NCI-H1417 (cell line): ENCODE measurements at regions not wholly inside any gene's neighbourhood (a gene's known extent, or its start where the extent isn't known, plus 50 kb on each side); places are given as distances from the start of the nearest gene placed in this dataset.
"Not testable (repeated sequence)": the region's sequence is repeated elsewhere in the genome, so short reads cannot be mapped to it uniquely, and the experiment has no call there.

ENCODE experiments used
- DNase-seq, 3 experiments: peaks; one replicate each; lab custom pipeline; 2025; lab: John Stamatoyannopoulos, UW

DNA sequence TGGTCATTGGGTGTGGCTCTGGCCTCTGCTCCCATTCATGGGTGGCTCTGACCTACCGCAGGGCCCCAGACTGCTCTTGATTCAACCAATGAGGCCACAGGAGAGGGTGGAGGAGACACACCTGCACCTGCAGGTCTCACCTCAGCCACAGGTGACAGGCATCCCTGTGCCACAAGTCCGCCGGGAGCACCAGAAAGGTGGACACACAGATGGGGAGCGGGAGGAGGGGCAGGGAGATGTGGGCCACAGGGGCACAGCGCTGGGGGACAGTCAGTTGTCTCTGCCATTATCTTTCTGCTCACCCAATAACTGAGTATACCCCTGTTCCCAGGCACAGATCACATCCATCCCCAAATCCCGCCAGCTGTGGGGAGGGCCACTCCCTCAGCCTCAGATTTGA lies 189.1 kb upstream of the SALL3 start:
- DNase-seq, result no peak

DNA sequence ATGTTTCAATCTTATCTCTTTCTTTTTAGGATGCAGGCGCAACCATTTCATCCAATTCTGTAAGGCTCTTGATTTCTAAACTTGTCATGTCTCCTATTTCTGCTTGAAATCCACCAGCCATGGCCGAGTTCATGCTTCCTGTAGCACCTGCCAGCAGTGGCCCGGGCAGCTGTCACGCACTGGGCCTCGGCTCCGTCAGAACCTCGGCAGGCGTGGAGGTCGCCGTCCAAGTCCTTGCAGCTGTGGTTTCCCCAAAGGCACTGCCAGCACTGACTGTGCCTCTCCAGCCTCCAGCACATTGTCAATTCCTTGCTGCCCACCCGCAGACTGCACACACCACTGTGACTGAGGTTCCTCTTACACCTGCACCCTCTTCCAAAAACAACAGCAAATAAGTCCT lies 188.7 kb upstream of the SALL3 start:
- no peak for DNase-seq

DNA sequence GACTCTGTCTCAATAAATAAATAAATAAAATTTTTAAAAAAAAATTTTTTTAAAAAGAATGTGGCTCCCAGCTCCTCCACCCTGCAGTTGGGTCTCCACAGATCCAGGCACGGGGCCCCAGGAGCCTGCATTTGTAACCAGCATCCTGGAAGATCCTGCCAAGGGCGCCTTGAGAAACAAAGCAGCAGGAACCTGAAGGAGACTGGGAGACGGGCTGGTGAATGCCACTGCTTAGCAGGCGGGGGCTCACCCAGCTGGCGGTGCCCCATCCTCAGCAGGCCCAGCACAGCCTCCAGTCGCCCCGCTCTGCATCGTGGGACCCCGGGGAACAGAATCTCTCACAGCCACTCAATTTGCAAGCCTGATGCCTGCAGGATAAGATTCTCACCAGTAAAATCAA lies 187.5 kb upstream of the SALL3 start:
- no peak for DNase-seq

DNA sequence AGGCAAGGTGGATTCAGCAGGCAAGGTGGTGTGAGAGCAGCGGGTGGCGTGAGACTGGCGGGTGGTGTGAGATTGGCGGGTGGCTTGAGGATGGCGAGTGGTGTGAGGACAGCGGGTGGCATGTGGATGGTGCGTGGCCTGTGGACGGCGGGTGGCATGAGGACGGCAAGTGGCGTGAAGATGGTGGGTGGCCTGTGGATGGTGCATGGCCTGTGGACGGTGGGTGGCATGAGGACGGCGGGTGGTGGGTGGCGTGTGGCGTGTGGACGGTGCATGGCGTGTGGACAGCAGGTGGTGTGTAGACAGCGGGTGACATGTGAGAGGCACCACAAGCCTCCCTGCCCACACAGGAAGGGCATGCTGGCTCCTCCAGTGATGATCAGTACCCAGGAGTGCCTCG lies 186.9 kb upstream of the SALL3 start:
- DNase-seq, result no peak

DNA sequence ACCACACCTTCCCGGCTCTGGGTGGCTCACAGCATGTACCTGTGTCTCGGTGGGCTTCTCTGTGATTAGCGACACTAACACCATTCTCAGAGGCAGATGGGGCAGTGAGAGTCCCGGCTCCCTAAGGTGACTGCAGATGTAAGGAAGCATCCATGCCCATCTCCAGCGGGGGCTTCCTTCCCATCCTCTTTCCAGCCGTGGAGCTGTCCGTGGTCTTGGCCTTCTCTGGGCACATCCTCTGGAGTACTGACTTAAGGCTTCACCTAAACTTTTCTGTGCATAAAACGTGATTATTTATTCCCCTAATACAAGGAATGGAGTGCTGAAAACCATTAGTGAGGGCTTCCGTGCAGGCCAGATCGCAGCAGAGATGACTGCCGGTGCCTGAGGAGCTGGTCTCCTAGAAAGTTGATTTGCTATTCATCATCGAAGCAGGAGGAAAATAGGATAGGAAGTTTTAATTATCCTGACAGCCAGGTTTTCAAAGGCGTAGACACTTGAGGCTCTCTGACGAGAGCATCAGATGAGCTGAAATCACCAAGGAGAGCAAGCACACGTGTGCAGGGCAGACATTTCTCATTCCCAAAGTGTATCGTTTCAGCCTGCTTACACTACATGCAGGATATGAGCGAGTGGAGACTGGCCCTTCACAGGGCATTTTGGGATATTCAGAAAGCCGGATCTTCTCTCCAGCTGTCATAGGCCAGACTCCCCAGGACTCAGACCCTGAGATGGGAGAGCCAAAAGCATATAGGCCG lies 186.1 kb upstream of the SALL3 start:
- DNase-seq, result no peak

DNA sequence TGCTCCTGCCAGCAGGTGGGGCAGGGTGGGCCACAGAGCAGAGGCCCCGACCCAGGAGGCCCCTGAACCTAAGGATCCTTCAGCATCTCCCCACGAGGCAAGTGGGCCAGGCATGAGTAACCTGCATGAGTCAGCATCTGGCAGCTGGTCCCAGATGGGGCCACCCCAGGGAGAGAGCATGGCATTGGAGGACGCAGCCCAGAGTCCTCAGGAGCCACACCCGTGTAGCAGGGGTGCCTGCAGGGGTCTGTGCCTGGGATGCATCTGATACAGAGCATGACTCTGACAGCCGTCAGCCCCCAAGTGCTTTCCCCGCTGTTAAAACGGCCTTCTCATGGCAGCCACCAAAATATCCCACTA lies 185.6 kb upstream of the SALL3 start:
- no peak for DNase-seq

DNA sequence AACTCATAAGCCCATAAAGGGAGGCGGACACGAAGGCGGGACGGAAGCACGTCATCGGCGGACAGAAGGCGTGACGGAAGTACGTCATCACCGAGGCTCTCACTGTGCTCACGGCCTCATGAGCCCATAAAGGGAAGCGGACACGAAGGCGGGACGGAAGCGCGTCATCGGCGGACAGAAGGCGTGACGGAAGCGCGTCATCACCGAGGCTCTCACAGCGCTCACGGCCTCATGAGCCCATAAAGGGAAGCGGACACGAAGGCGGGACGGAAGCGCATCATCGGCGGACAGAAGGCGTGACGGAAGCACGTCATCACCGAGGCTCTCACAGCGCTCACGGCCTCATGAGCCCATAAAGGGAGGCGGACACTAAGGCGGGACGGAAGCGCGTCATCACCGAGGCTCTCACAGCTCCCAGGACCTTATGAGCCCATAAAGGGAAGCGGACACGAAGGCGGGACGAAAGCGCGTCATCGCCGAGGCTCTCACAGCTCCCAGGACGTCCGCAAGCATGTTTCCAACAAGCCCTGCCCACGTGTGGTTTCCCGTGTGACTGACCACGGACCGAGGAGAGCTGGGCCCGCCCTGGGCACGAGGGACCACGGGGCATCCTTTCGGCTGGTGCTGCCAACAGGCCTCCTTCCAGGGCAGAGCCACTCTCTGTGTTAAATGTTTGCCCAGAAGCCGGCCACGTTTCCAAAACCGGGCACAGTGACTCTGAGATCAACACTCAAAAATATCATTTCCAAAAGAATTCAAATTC lies 182.7 kb upstream of the SALL3 start:
- no peak for DNase-seq

DNA sequence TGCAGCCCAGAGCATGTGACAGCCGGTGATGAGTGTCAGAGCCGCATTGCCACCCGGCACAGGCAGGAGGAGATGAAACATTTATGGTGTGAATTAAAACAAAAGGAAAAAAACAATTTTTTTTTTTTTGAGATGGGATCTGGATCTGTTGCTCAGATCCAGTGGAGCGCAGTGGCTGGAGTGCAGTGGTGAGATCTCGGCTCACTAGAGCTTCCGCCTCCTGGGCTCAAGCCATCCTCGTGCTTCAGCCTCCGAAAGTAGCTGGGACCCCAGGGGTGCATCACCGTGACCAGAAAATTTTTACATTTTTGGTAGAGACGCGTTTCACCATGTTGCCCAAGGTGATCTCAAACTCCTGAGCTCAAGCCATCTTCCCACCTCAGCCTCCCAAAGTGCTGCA lies 182.1 kb upstream of the SALL3 start:
- DNase-seq, result no peak

DNA sequence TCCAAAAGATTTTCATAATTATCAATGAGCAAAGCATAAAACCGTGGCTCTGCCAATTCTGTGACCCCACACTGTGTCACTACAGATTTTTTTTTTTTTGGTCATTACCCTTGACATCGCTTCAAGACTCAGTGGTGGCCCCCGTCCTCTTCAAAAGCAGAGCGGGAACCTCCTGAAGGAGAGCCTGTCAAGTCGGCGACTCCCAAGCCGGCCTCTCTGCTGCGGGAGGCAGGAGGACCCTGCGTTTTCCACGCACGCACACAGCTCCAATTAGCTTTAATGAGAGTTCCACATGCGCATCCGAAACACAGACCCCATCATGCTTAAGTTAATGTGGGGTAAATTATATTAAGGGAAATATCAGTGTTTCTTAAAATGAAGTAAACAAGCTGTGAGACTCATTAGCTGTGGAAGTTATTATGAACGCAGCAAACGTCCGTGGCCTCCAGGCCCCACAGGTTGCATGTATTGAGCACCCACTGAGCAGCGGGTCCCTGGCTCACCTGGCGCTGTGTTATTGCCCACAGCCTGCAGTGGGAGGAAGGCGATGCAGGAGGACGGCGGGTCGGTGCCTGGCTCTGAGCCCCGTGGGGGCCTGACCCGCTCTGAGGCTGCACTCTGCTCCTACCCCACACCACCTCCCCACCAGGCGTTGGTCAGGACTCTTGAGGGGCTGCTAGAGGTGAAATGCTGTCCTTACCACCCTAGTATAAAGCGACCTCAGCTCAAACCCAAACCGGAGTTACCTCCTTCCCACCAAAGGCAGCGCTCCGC lies 181.0 kb upstream of the SALL3 start:
- no peak for DNase-seq

DNA sequence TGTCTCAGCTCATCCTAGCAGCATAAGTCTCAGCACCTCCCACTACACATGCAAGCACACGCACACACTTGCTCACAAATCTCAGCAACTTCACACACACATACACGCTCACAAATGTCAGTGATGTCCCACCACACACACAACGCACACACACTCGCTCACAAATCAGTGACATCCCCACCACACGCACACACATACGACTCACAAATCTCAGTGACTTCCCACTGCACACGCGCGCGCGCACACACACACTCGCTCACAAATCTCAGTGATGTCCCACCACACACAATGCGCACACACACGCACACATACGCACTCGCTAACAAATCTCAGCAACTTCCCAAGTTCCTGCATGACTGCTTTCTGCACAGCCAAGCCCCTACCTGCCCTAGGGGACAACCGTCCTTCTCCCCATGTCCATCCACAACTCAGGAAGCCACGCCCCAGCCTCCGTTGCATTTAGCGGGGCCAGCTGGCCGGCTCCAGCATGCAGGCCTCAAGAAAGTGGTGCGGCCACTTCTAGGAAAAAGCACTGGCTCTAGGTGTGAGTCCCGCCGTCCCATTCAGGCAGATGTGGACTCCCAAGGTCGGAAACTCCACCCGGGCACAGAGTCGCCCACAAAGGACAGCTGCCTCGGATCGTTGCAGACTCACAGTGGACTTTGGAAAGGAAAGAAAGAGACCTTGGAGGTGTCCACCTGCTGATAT lies 180.1 kb upstream of the SALL3 start:
- DNase-seq, result no peak

DNA sequence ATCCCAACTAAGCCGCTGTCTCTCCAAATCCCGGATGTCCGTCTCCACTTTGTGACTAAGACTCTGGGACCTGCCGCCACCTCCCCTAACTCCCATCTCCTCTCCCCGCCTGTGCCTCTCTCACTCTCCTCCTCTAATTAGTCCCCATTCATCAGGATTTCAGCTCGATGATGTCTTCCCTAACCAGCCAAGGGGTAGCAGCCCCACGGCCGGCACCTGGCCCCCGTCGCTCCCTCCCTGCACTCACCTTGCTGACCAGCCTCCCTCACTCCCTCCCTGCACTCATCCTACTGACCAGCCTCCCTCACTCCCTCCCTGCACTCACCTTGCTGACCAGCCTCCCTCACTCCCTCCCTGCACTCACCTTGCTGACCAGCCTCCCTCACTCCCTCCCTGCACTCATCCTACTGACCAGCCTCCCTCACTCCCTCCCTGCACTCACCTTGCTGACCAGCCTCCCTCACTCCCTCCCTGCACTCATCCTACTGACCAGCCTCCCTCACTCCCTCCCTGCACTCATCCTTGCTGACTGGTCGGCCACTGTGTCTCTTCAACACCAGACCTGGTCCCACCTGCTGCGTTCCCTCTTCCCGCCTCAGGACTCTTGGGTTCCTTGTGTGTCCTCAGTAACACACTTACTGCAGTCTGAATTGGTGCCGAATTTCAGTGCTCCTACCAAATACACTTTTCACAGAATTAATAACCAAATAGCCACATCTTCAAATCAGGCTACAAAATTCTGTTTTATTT lies 179.3 kb upstream of the SALL3 start:
- not testable (repeated sequence) for DNase-seq

DNA sequence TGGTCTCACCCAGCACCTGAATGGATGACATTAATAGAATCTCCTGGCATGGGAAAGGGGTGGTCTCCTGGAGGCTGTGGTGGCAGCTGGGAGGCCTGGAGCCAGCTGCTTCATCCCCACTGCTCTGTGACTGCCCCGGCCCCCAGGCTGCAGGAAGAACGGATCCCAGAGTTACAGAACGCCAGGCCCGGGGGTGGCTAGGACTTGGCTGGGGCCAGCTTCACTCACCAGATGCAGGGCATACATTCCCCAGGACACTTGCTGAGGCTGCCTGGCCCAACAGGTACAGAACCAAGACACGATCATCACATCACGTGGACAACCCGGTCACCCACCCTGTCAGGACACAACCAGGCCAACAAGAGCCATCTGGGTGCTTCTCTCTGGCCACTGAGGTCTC lies 178.6 kb upstream of the SALL3 start:
- no peak for DNase-seq

DNA sequence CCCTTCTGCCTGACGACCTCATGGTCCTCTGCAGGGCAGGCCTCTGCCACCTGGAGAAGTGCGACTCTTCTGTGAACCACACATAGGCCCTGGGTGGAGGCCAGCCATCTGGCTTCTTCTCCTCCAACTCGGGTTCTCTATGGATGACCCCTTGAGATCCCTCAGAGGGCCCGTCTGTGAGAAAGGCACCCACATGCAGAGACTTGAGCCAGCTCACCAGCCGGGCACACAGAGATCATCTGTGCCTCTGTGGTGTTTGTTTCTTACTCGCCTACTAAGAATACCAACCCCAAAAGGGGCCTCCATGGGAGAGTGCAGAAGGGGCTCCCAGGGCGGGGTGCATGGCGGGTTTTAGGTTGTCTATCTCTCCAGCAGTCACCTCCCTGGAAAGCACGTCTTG lies 176.5 kb upstream of the SALL3 start:
- DNase-seq, result no peak

DNA sequence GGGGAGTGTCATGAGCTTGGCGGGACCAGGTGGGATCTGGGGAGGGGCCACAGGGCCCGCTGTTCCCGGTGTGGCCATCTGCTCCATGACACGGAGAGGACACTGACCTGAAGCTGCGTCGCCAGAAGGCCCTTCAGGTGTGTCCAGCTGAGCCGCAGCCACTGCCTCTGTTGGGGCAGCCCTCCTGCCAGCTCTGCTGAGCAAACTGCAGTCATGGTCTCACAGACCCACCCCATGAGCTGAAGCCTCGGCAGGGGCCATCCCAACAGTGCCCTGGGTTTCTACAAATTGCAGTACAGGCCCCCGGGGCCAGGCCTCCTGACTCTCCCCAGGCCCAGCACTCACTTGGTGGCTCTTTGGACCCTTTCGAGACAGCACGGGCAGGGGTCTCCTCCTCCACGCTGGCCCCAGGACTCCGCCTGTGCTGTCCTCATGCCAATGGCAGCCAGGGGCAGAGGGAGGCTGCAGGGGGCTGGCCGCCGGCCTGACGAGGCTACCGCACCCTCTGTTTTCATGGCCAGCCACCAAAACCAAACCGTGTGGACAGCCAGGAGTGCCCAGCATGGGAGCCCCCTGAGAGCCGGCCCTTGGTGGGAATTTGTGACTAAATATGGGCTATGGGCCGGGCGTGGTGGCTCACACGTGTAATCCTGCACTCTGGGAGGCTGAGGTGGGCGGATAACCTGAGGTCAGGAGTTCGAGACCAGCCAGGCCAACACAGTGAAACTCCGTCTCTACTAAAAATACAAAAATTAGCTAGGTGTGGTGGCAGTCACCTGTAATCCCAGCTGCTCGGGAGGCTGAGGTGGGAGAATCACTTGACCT lies 175.2 kb upstream of the SALL3 start:
- no peak for DNase-seq

DNA sequence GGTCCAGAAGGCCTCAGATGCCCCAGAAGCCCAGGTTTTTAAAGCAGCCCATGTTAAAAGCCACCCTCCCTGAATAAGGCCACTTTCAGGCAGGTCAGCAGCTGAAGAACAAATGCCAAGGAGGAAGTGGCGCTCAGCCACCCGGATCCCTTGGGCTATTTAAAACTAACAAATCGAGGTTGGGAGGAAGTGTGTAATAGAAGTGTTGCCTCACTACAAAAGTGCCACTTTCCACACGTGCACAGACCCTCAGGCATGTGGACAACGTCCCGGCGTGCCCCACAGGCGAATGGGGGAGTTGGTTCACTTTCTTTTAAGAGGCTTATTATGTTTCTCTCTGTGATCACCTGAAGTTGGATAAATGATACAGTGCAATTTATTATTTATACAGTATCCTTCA lies 173.8 kb upstream of the SALL3 start:
- no peak for DNase-seq

DNA sequence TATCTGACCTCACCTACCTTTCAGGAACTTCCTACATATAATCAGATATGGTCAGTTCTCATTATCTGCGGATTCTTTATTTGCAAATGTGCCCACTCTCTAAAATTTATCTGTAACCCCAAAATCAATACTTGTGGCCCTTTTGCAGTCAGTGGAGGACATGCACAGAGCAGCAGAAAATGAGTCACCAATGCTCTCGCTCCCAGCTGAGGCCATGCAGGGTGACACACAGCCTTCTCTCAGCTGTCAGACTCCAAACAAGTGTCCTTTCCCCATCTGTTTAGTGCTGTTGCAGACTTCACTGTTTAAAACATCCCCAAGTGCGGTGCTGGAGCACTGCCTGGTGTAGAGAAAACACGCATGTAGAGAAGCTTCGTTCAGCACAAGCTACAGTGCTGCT lies 171.9 kb upstream of the SALL3 start:
- no peak for DNase-seq

DNA sequence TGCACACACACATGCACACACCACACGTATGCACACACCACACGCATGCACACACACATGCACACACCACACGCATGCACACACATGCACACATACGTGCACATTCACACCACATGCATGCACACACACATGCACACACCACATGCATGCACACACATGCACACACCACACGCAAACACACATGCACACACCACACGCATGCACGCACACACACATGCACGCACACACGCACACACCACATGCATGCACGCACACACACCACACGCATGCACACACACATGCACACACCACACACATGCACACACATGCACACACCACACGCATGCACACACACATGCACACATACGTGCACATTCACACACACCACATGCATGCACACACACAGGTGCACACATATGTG lies 169.8 kb upstream of the SALL3 start:
- no peak for DNase-seq

DNA sequence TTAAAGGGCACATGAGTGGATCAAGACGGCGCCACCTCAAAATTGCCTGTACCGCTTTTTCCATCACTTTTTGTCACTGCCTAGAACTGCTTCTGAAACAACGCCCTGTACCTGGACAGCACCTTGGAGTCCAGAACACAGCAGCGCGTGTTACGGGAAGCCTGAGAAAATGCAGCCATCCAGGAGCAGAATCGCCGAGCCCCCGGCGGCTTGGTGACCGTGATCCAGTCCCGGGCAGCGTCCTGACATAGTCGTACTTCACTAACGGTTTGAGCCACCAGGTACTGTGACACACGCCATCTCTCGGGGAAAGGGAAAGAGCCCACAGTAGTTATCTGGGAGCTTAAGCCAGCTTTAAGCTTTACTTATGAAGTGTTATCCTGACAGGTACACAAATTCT lies 168.9 kb upstream of the SALL3 start:
- DNase-seq, result no peak

DNA sequence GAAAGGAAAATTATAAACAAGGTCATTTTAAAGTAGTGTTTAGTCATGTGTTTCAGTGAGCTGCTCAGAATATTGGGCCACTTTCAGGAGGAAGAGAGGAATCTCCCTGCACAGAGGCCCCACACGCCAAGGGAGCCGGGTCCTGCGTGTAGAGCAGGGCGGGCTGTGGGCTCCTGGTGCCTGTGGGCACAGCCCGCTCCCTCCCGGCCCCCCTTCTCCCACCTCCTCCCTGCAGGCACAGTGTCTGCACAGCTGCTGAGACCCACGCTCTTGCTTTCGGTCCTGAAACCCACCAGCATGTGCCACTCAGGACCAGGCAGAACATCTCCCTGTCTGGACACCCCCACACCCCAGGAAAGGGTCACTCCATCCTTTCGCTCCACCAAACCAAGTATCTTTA lies 167.6 kb upstream of the SALL3 start:
- no peak for DNase-seq

DNA sequence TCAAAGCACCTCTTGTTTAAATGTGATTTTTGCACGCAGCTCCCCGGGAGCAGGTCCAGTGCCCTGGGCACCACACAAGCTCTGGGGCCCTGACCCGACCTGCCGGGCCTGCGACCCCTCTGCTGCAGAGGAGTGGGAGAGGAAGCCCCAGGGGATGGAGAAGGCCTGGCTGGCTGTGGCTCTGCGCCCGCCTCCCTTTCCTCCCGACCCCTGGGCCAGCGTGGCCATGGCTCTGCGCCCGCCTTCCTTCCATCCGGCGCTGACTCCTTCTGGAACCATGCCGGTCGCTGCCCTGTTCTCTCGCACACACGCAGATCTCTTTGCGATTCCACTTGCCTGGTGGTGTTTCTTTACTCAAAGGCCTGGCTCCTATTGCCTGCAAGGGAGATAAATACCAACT lies 166.5 kb upstream of the SALL3 start:
- DNase-seq, result no peak
